Type B pancreatic cell (in vitro differentiated cells): ENCODE measurements at regions not wholly inside any gene's neighbourhood (a gene's known extent, or its start where the extent isn't known, plus 50 kb on each side); places are given as distances from the start of the nearest gene placed in this dataset.

ENCODE experiments used
- DNase-seq: peaks from one replicate; pipeline ENCODE4 v3.0.0; 2021; ENCODE audit warnings: mixed read lengths; ENCODE audit not compliant: unreplicated experiment; ENCODE audit errors: extremely low spot score
- H3K27ac Mint-ChIP-seq: 2 replicates; pipeline ENCODE4 v1.8.0; 2021; ENCODE audit warnings: mild to moderate bottlenecking, mixed read lengths
- H3K27me3 Mint-ChIP-seq: 2 replicates; pipeline ENCODE4 v1.8.0; 2021; ENCODE audit warnings: mixed read lengths
- H3K36me3 Mint-ChIP-seq: 2 replicates; pipeline ENCODE4 v1.8.0; 2021; ENCODE audit warnings: mixed read lengths
- H3K4me1 Mint-ChIP-seq: one replicate; pipeline ENCODE4 v1.8.0; 2021; ENCODE audit warnings: mixed read lengths; ENCODE audit not compliant: unreplicated experiment
- H3K4me3 Mint-ChIP-seq: 2 replicates; pipeline ENCODE4 v1.8.0; 2021; ENCODE audit warnings: mild to moderate bottlenecking, mixed read lengths
- H3K9me3 Mint-ChIP-seq: 2 replicates; pipeline ENCODE4 v1.8.0; 2021; ENCODE audit warnings: mixed read lengths
- CTCF ChIP-seq: fragments of 200-600 bp; sonication (generic); conservative IDR thresholded peaks from 2 replicates; pipeline ENCODE4 v1.5.0; 2021; ENCODE audit warnings: antibody characterized with exemption, mild to moderate bottlenecking

GRCh38 chr14:100408350-100409002, 85.3 kb downstream of the SLC25A47 start:
- Mint-ChIP-seq H3K4me1 (peaks cover 48% of the 10 kb centered on the region), H3K36me3 (peaks cover 8% of the 10 kb centered on the region), H3K4me3 (no peak overlapping the region), H3K27me3 (no peaks in the 10 kb centered on the region), H3K9me3 (no peaks in the 10 kb centered on the region), H3K27ac (no peak overlapping the region)
- no peak for TF ChIP-seq CTCF
- no peak for DNase-seq

- no peak overlapping the region for H3K4me3 Mint-ChIP-seq
- TF ChIP-seq CTCF: no peak
- H3K36me3 Mint-ChIP-seq: peaks cover 8% of the 10 kb centered on the region
- no peaks in the 10 kb centered on the region for H3K27me3 Mint-ChIP-seq
- peaks cover 48% of the 10 kb centered on the region for H3K4me1 Mint-ChIP-seq
- H3K27ac Mint-ChIP-seq: no peak overlapping the region
- no peak for DNase-seq
- no peaks in the 10 kb centered on the region for H3K9me3 Mint-ChIP-seq
Measured at GRCh38 chr14:100409003-100409360, 85.8 kb downstream of the SLC25A47 start.

- no peaks in the 10 kb centered on the region for H3K9me3 Mint-ChIP-seq
- no peaks in the 10 kb centered on the region for H3K27me3 Mint-ChIP-seq
- DNase-seq: no peak
- H3K36me3 Mint-ChIP-seq: peaks cover 8% of the 10 kb centered on the region
- TF ChIP-seq CTCF: no peak
- H3K4me3 Mint-ChIP-seq: no peak overlapping the region
- no peak overlapping the region for H3K27ac Mint-ChIP-seq
- H3K4me1 Mint-ChIP-seq: peaks cover 45% of the 10 kb centered on the region
Measured at GRCh38 chr14:100409651-100410050, 86.5 kb downstream of the SLC25A47 start.

GRCh38 chr14:100410056-100410565, 87.0 kb downstream of the SLC25A47 start:
- H3K27ac Mint-ChIP-seq: no peak overlapping the region
- no peaks in the 10 kb centered on the region for H3K9me3 Mint-ChIP-seq
- no peak for DNase-seq

GRCh38 chr14:100413699-100414098, 90.6 kb downstream of the SLC25A47 start:
- H3K27ac Mint-ChIP-seq: no peak overlapping the region
- no peak for DNase-seq
- H3K4me1 Mint-ChIP-seq: peaks cover 22% of the 10 kb centered on the region
- TF ChIP-seq CTCF: no peak
- no peaks in the 10 kb centered on the region for H3K9me3 Mint-ChIP-seq
- no peaks in the 10 kb centered on the region for H3K27me3 Mint-ChIP-seq
- H3K36me3 Mint-ChIP-seq: peaks cover 8% of the 10 kb centered on the region
- H3K4me3 Mint-ChIP-seq: no peak overlapping the region

More at GRCh38 chr14:100410056-100410565, 87.0 kb downstream of the SLC25A47 start:
- H3K36me3 Mint-ChIP-seq: peaks cover 8% of the 10 kb centered on the region
- H3K4me1 Mint-ChIP-seq: peaks cover 43% of the 10 kb centered on the region
- H3K27me3 Mint-ChIP-seq: no peaks in the 10 kb centered on the region
- H3K4me3 Mint-ChIP-seq: no peak overlapping the region
- no peak for TF ChIP-seq CTCF
